Activated CD4-positive, alpha-beta T cell treated with anti-CD3 and anti-CD28 coated beads, Interleukin-2, amount 10 ng/mL, durations not matched to agents 7 days and 5 days (primary cell): ENCODE measurements at regions not wholly inside any gene's neighbourhood (a gene's known extent, or its start where the extent isn't known, plus 50 kb on each side); places are given as distances from the start of the nearest gene placed in this dataset.
A peak's percentile ranks its signal among the peaks of the same experiment; 100 is the strongest.

Experiments used
- CTCF ChIA-PET: fragments of 350-600 bp; sonication (Branson Sonifier 250); formaldehyde crosslinking; loops from one replicate; lab custom pipeline; 2021; ENCODE audit warnings: antibody characterized with exemption; lab: Charles Lee
- POLR2A ChIA-PET: fragments of 350-600 bp; sonication (Branson Sonifier 250); formaldehyde crosslinking; loops from one replicate; lab custom pipeline; 2021; ENCODE audit warnings: antibody characterized with exemption; lab: Charles Lee
- DNase-seq: peaks from one replicate; pipeline ENCODE4 v3.0.0-alpha.2; 2020
- H3K27ac Mint-ChIP-seq: one replicate; pipeline ENCODE4 v1.8.0; 2021; ENCODE audit warnings: mild to moderate bottlenecking, moderate library complexity, mixed read lengths
- H3K27me3 Mint-ChIP-seq: one replicate; pipeline ENCODE4 v1.8.0; 2021; ENCODE audit warnings: mixed read lengths
- H3K36me3 Mint-ChIP-seq: one replicate; pipeline ENCODE4 v1.8.0; 2021; ENCODE audit warnings: low read depth, mixed read lengths
- H3K4me1 Mint-ChIP-seq: one replicate; pipeline ENCODE4 v1.8.0; 2021; ENCODE audit warnings: mixed read lengths
- H3K4me3 Mint-ChIP-seq: one replicate; pipeline ENCODE4 v1.8.0; 2021; ENCODE audit warnings: mild to moderate bottlenecking, moderate library complexity, mixed read lengths
- H3K9me3 Mint-ChIP-seq: one replicate; pipeline ENCODE4 v1.8.0; 2021; ENCODE audit warnings: mixed read lengths

DNA sequence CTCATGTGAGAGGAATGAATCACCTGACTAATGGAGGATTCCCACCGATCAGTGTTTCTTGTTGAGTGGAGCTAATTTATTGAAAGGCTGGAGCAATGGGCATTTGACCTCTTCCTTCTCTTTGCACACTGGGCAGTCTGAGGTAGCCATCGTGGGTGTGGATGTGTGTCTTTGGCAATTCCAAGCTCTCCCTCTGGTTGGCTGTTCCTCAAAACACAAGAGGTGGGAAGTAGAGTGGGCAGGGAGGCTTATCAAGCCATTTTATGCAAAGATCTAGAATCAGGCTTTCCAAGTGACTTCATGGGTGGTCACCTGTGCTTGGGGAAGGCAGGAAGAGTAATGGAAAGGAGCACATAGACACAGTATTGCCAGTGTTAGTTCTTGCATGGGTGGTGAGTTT lies 154.8 kb downstream of the INSIG2 start:
- Mint-ChIP-seq H3K4me3 (no peak overlapping the region), H3K4me1 (no peaks in the 10 kb centered on the region), H3K27ac (no peak overlapping the region), H3K27me3 (peaks cover 13% of the 10 kb centered on the region), H3K9me3 (no peaks in the 10 kb centered on the region), H3K36me3 (no peaks in the 10 kb centered on the region)
- ChIA-PET CTCF (no interaction called here), POLR2A (no interaction called here)
- no peak for DNase-seq

DNA sequence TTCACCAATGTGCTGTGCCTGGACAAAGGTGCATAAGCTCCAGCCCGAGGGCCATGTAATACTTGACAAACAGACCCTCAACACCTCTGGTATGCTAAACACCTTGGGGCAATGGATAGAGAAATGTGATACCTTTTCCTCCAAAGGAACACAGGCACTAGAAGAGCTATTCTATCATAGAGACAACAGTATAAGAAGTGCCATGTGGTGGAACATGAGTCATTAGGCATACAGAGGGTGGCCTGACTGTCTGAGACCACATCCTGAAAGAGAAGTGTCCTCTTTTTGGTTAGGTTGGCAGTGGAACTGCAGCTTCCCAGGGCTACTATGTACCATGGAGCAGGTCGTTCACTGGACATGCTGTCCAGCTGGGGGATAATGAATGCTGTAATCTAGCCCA lies 153.9 kb downstream of the INSIG2 start:
- ChIA-PET POLR2A (no interaction called here), CTCF (interaction anchor here (0.6 to 1.2 kb wide), 3 partner anchors 23 to 612 kb away, joined by 3 read pairs; no protein-coding TSS in a partner anchor)
- no peak overlapping the region for H3K27ac Mint-ChIP-seq
- peaks cover 13% of the 10 kb centered on the region for H3K27me3 Mint-ChIP-seq
- no peak for DNase-seq
- no peaks in the 10 kb centered on the region for H3K9me3 Mint-ChIP-seq
- no peak overlapping the region for H3K4me3 Mint-ChIP-seq
- H3K36me3 Mint-ChIP-seq = no peaks in the 10 kb centered on the region
- no peaks in the 10 kb centered on the region for H3K4me1 Mint-ChIP-seq

DNA sequence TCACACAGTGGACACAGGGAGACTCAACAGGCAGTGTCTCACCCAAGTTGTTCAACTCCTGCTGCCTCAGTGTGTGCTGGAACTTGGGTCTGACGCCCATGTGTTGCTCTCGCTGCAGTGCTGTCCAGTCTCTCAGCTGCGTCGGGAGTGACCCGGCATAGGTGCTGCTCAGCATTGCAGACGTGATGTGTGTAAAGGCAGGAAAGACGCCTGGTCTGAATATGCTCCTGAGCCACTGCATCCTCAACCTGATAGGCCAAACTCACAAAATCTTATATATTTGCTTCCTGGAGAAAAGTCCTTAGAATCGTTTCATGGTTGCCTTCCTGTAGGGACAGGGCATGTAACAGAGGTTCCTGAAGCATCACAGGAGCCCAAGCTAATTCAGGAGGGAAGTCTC lies 152.9 kb downstream of the INSIG2 start:
- H3K4me3 Mint-ChIP-seq = no peak overlapping the region
- ChIA-PET CTCF (no interaction called here), POLR2A (no interaction called here)
- no peak overlapping the region for H3K27ac Mint-ChIP-seq
- DNase-seq = no peak
- no peaks in the 10 kb centered on the region for H3K4me1 Mint-ChIP-seq
- H3K36me3 Mint-ChIP-seq = no peaks in the 10 kb centered on the region
- peaks cover 10% of the 10 kb centered on the region for H3K27me3 Mint-ChIP-seq
- peaks cover 4% of the 10 kb centered on the region for H3K9me3 Mint-ChIP-seq

DNA sequence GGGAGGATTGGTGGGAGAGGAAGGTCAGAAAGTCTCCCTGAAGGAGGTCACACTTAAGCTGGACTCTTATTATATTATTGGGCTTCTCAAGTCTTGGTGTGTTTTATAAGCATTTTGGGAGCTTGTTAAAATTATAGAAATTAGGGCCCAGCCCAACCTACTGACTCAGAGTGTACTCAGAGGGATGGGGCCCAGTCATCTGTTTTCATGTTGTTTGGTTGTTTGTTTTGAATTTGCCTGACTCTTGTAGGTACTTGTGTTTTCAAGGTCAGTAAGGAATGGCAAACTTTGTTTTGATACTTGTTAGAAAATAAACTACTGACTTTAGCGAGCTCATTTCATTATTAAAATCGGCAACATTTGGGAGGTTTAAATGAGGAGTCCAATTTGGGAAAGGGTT lies 152.0 kb downstream of the INSIG2 start:
- DNase-seq = no peak
- no peak overlapping the region for H3K4me3 Mint-ChIP-seq
- no peaks in the 10 kb centered on the region for H3K36me3 Mint-ChIP-seq
- H3K4me1 Mint-ChIP-seq = no peaks in the 10 kb centered on the region
- peaks cover 4% of the 10 kb centered on the region for H3K9me3 Mint-ChIP-seq
- H3K27me3 Mint-ChIP-seq = peaks cover 8% of the 10 kb centered on the region
- H3K27ac Mint-ChIP-seq = no peak overlapping the region
- CTCF ChIA-PET = no interaction called here
- POLR2A ChIA-PET = no interaction called here

DNA sequence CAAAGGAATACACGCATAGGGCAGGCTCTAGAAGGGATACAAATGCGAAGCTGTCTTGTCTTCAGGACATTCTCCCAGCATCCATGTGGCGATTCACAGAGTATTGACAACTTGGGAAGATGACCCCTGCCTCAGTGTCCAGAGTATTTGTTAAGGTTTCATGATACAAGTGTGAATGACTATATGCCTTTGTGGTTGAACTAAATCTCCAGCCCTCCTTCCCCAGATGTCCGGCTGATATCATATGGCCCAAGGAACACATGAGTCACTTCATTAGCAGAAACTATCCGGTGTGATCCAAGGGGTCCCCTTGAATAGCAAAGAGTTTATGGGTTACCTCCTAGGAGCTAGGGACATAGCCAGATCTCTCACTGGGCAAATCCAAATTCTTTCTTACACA lies 151.0 kb downstream of the INSIG2 start:
- Mint-ChIP-seq H3K4me3 (no peak overlapping the region), H3K27me3 (peaks cover 8% of the 10 kb centered on the region), H3K4me1 (no peaks in the 10 kb centered on the region), H3K9me3 (peaks cover 4% of the 10 kb centered on the region), H3K36me3 (no peaks in the 10 kb centered on the region), H3K27ac (no peak overlapping the region)
- CTCF ChIA-PET = no interaction called here
- DNase-seq = no peak
- POLR2A ChIA-PET = no interaction called here

DNA sequence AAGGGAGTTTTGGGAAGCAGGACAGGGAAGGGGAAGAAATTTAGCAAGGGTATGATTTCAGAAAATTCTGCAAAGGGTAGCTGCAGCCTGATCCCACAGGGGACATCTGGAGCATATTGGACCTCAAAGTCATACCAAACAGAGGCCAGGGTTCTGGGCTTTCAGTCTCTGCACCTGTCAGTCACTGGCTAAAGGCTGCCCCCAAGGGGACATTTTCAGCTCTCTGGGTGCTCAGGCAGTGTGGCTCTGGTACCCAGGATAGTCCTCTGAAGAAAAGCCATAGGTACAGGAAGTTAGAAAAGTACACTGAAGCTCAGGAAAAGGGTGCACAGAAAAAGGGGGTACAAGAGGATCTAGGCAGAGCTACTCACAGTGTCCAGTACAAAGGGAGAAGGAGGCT lies 149.2 kb downstream of the INSIG2 start:
- no peak for DNase-seq
- Mint-ChIP-seq H3K27me3 (peaks cover 7% of the 10 kb centered on the region), H3K9me3 (peaks cover 4% of the 10 kb centered on the region)

DNA sequence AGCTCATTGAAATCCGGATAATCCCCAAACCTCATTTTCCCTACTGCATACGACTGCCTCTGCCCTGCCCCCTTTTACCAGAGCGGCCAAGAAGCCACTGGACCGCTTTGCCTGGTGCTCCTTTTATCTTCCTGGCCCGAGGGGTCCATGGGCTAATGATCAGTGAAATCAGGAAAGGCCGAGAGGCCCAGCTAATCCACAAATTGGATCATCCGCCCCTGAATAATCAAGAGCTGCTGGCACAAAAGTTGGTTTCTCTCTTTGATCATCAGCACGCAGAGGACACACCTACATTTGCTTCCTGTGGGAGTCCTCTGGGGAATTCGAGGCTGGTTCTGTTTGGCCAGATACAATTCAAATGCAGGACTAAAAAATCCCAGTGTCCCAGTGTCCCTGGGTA lies 144.5 kb downstream of the INSIG2 start:
- Mint-ChIP-seq H3K36me3 (no peaks in the 10 kb centered on the region), H3K9me3 (peaks cover 4% of the 10 kb centered on the region), H3K27me3 (peaks cover 3% of the 10 kb centered on the region), H3K27ac (no peak overlapping the region), H3K4me3 (no peak overlapping the region), H3K4me1 (no peaks in the 10 kb centered on the region)
- POLR2A ChIA-PET = no interaction called here
- DNase-seq = no peak
- CTCF ChIA-PET = no interaction called here

More for the DNA sequence above, 149.2 kb downstream of the INSIG2 start:
- no peak overlapping the region for H3K27ac Mint-ChIP-seq
- no peaks in the 10 kb centered on the region for H3K4me1 Mint-ChIP-seq
- H3K4me3 Mint-ChIP-seq = no peak overlapping the region
- ChIA-PET POLR2A (no interaction called here), CTCF (interaction anchor here (1.4 kb wide), 1 partner anchor 28 kb away, joined by 4 read pairs; no protein-coding TSS in a partner anchor)
- no peaks in the 10 kb centered on the region for H3K36me3 Mint-ChIP-seq

DNA sequence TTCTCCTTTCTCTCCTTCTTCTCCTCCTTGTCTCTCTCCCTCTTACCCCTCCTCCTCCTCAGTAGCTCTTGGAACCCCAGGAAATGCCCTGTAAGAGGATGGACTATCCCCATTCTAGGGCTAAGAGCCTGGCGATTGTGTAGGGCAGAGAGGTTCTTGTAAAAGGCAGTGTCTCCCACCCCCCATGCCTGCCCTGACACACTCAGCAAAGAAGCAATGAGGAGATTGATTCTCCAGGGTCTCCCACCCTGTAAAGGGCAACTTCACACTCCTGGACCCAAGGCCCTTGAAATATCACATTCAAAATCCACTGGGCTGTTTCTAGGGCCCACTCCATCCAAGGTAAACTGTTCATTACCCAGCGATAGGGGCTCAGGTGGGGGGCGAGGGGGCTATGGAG lies 144.1 kb downstream of the INSIG2 start:
- Mint-ChIP-seq H3K27ac (no peak overlapping the region), H3K27me3 (peaks cover 7% of the 10 kb centered on the region), H3K36me3 (no peaks in the 10 kb centered on the region), H3K4me3 (no peak overlapping the region), H3K4me1 (no peaks in the 10 kb centered on the region), H3K9me3 (peaks cover 4% of the 10 kb centered on the region)
- ChIA-PET CTCF (no interaction called here), POLR2A (no interaction called here)
- no peak for DNase-seq

DNA sequence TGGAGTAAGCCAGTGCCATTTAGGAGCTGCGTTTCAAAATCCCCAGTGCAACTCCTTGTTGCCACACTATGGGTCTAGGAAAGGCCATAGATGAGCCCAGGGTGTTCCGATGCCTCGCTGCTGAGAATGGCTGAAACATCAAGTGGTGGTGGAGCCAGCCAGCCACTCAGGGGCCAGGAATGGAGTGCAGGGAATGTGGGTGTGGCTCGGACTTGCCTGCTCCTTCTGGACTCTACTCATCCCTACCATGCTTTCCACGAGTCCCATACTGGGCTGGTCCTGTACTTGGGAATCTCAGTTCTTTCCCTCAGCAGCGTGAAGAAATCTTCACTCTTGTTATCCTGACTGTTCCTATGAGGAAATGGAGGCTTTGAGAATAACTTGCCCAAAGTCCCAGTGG lies 143.5 kb downstream of the INSIG2 start:
- CTCF ChIA-PET = no interaction called here

DNA sequence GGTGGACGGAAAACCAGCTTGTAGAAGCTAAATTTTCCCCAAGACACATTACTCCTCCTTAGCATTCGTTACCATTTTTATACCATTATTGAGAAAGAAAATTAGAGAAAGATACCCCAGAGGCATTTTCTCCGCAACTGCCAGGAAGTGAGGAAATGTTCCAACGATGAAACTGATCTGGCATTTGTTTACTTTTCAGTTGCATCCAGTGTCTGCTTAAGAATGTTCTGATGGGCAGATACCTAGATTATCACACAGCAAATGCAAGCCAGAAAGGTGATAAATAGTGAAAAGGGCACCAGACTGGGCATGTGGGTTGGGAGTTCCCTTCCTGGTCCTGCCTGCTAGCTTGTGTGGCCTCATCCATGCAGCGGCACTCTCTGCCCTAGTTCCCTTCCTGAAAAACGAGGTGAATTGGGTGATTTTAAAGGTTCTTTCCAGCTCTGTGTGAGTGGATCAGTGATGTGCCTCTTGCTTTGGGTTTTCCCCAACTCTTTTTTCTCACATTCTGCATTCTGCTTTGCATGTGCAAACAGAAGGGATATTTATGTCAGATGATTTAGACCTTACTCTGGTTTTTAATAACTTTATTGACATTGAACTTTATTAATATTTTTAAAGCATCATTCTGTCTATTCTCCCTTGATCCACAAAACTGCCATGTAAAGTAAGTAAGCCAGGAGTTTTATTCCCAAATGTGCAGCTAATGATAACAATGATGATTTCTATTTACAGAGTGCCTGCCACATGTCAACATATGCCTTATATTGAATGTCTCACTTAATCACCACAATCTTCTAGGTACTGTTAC lies 139.6 kb downstream of the INSIG2 start:
- Mint-ChIP-seq H3K4me1 (peaks cover 23% of the 10 kb centered on the region), H3K9me3 (no peaks in the 10 kb centered on the region), H3K27me3 (peaks cover 36% of the 10 kb centered on the region), H3K27ac (no peak overlapping the region), H3K4me3 (no peak overlapping the region), H3K36me3 (no peaks in the 10 kb centered on the region)
- CTCF ChIA-PET = interaction anchor here (0.6 to 1.1 kb wide), 4 partner anchors 26 to 1779 kb away, joined by 3 to 4 read pairs (median 4); no protein-coding TSS in a partner anchor
- DNase-seq = no peak
- POLR2A ChIA-PET = no interaction called here

More for the DNA sequence above, 143.5 kb downstream of the INSIG2 start:
- H3K36me3 Mint-ChIP-seq = no peaks in the 10 kb centered on the region
- POLR2A ChIA-PET = no interaction called here
- H3K4me1 Mint-ChIP-seq = no peaks in the 10 kb centered on the region
- no peak overlapping the region for H3K4me3 Mint-ChIP-seq
- no peak overlapping the region for H3K27ac Mint-ChIP-seq
- DNase-seq = no peak
- H3K27me3 Mint-ChIP-seq = peaks cover 9% of the 10 kb centered on the region
- peaks cover 2% of the 10 kb centered on the region for H3K9me3 Mint-ChIP-seq

DNA sequence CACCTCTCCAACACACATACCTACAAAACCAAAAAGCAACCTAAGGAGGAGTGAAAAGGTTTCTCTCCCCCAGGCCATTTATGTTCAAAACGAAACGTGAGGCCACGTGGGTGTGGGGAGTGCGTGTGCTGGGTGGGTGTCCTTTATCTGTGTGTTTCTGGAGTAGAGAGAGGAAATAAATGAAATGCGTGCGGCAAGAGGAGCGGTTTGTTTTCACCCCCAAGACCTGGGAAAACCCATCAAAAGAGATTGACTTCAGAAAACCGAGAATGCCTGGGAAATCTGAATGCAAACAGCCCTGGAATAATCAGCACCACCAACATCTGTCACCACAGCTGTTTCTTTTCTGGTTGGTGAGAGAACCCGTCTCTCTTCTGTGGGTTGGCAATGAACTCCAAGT lies 137.4 kb downstream of the INSIG2 start:
- Mint-ChIP-seq H3K27ac (no peak overlapping the region), H3K27me3 (peaks cover 56% of the 10 kb centered on the region), H3K9me3 (no peaks in the 10 kb centered on the region), H3K4me3 (no peak overlapping the region), H3K36me3 (no peaks in the 10 kb centered on the region), H3K4me1 (peaks cover 29% of the 10 kb centered on the region)
- no peak for DNase-seq
- POLR2A ChIA-PET = no interaction called here
- CTCF ChIA-PET = interaction anchor here (2.6 kb wide), 1 partner anchor 179 kb away, joined by 7 read pairs; no protein-coding TSS in a partner anchor

DNA sequence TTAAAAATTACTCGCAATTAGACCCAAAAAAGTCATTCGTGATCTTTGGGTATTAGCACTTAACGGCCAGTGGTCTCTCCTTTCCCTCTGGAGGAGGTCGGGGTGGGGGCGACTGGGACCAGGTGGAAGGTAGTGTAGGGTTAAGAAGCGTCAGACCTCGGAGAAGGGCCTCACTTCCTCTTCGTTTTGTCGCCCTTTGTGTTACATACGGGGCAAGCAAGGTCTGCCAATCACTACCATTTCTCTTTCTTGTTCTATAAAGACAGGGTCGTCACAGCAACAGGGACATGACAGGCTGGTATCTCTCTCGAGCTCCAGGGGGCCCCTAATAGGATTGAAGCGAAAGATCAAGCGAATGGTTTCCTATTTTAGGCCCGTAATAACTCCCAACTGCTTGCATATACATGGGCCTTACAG lies 136.6 kb downstream of the INSIG2 start:
- DNase-seq = no peak
- Mint-ChIP-seq H3K27me3 (peaks cover 61% of the 10 kb centered on the region), H3K36me3 (no peaks in the 10 kb centered on the region), H3K4me3 (peak overlapping the region; percentile 61), H3K27ac (peak overlapping the region; percentile 52), H3K9me3 (no peaks in the 10 kb centered on the region), H3K4me1 (peaks cover 29% of the 10 kb centered on the region)
- ChIA-PET POLR2A (no interaction called here), CTCF (interaction anchor here (1.3 to 2.6 kb wide), 2 partner anchors 178 to 631 kb away, joined by 7 to 8 read pairs; no protein-coding TSS in a partner anchor)

DNA sequence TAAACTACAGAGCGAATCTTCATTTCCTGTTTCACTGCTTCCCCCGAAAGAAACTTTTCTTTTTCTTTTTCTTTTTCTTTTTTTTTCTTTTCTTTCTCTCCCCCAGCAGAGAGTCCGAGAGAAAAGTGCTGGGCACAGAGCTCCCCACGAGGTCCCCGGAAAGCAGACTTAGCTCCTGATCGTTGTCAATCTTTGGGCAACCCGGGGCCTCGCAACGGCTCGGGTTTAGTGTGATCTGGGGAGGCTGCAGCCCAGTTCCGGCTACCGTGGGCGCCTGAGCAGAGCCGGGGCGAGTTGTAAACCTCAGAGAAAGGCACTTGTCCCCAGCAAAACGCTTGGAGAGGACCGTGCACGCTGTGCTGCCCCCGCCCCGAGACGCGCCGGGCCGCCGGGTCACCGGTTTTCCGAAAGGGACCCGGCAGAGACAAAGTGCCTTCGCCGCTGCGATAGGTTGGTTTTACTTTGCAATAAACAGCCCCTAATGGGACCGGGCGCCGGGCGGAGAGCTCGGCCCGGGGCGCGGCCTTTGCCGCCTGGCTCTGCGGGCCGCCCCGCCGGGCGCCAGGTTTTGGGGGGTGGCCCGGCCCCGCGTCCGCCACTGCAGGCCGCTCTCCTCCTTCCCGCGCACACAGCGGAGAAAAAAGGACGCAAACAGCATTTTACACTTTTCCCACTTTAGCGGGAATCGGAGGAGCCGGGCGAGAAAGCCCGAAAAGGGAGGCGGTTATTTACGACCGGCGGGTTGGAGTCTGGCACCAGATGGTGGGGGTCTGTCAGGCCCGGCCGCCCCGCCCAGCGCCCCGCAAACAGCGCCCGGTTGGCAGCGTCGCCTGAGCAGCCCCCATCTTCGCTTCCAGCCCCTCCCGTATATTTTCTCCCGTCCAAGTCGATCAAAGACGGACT lies 136.0 kb downstream of the INSIG2 start:
- H3K36me3 Mint-ChIP-seq = no peaks in the 10 kb centered on the region
- CTCF ChIA-PET = interaction anchor here (0.8 to 2.6 kb wide), 3 partner anchors 178 to 638 kb away, joined by 3 to 8 read pairs (median 7); no protein-coding TSS in a partner anchor
- peak overlapping the region; percentile 78 for H3K27ac Mint-ChIP-seq
- H3K9me3 Mint-ChIP-seq = no peaks in the 10 kb centered on the region
- peak; percentile 32 for DNase-seq
- H3K4me3 Mint-ChIP-seq = peak overlapping the region; percentile 83
- H3K4me1 Mint-ChIP-seq = peaks cover 29% of the 10 kb centered on the region
- POLR2A ChIA-PET = no interaction called here
- H3K27me3 Mint-ChIP-seq = peaks cover 68% of the 10 kb centered on the region
